HG03442 (cell line): ENCODE measurements at regions not wholly inside any gene's neighbourhood (a gene's known extent, or its start where the extent isn't known, plus 50 kb on each side); places are given as distances from the start of the nearest gene placed in this dataset.
"Not testable (repeated sequence)": the region's sequence is repeated elsewhere in the genome, so short reads cannot be mapped to it uniquely, and the experiment has no call there.

ENCODE experiments used
- ATAC-seq: cut with Tn5 transposase; IDR thresholded peaks from one replicate; pipeline ENCODE4 v1.9.1; 2021; ENCODE audit warnings: mild to moderate bottlenecking, moderate library complexity; ENCODE audit not compliant: unreplicated experiment

DNA sequence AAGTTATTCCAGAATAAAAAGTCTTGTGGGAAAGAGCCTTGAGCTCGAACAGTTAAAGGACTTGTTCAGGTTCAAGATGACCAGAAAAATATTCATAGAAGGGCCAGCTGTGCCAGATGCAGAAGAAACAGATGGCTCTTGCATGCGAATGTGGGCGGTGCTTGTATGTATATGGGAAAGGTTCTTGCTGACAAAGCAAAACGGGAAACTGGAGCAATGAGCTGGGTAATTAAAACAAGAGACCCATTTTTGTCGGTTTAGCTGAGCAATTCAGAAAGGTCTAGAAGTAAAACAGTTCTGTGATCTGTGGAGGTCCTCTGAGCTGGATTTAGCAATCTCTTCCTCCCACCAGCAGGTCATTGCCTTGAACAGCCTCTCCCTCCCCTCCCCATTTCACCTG, 107.2 kb upstream of the MARK1 start:
- ATAC-seq: no peak

DNA sequence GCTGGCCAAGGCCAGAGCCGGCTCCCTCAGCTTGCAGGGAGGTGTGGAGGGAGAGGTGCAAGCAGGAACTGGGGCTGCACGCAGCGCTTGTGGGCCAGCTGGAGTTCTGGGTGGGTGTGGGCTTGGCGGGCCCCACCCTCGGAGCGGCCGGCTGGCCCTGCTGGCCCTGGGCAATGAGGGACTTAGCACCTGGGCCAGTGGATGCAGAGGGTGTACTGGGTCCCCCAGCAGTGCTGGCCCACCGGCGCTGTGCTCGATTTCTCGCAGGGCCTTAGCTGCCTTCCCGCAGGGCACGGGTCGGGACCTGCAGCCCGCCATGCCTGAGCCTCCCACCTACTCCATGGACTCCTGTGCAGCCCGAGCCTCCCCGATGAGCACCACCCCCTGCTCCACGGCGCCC, 115.6 kb upstream of the MARK1 start:
- ATAC-seq: not testable (repeated sequence)

- no peak for ATAC-seq
These were observed 117.3 kb upstream of the MARK1 start for GRCh38 chr1:220410611-220411010.

GRCh38 chr1:220409771-220410595, 118.0 kb upstream of the MARK1 start:
- ATAC-seq: no peak

GRCh38 chr1:220407191-220407590, 120.7 kb upstream of the MARK1 start:
- no peak for ATAC-seq

DNA sequence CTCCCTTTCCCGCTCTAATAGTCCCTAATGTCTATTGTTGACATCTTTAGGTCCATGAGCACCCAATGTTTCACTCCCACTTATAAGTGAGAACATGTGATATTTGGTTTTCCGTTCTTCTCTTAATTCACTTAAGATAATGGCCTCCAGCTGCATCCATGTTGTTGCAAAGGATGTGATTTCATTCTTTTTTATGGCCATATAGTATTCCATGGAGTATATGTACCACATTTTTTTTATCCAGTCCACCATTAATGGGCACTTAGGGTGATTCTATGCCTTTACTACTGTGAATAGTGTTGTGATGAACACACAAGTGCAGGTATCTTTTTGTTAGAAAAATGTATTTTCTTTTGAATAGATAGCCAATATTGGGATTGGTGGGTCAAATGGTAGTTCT, 126.0 kb upstream of the RAB3GAP2 start:
- no peak for ATAC-seq

DNA sequence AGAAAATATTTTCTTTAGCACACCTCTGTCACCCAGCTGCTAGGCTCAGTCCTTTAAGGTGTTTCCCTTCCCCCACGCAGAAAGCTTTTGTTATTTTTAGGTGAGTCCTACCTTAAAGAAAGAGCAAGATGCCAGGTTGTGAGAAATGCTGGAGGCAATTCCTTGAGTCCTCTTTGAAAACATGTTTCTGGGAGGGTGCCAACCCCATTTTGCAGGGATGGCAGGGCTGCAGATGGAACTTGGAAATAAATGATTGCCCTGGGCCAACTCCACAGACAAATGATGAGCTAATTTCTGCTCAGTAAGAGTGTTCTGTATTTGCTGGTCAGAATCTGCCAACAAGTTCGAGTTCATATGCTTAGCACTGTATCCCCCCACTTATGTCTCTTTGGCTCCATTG, 119.2 kb upstream of the RAB3GAP2 start:
- no peak for ATAC-seq

- no peak for ATAC-seq
These were observed 117.4 kb upstream of the RAB3GAP2 start for GRCh38 chr1:220389634-220390033.

- ATAC-seq: no peak
These were observed 114.4 kb upstream of the RAB3GAP2 start for GRCh38 chr1:220386494-220387195.

- no peak for ATAC-seq
These were observed 112.9 kb upstream of the RAB3GAP2 start for GRCh38 chr1:220385158-220385557.

- ATAC-seq: no peak
These were observed 110.7 kb upstream of the RAB3GAP2 start for GRCh38 chr1:220382994-220383393.

GRCh38 chr1:220380885-220381284, 108.6 kb upstream of the RAB3GAP2 start:
- peak; percentile 74 for ATAC-seq

GRCh38 chr1:220378571-220379302, 106.5 kb upstream of the RAB3GAP2 start:
- no peak for ATAC-seq

DNA sequence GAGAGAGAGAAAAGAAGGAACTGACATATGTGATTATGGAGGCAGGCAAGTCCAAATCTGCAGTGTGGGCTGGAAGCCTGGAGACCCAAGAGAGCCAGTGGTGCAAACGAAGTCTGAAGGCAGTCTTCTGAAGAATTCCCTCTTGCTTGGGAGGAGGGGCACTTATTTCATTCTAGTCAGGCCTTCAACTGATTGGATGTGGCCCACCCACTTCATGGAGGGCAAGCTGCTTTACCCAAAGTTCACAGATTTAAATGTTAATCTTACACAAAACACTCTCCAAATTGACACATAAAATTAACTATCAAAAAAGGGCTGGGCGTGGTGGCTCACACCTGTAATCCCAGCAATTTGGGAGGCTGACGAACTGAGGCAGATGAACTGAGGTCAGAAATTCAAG, 103.5 kb upstream of the RAB3GAP2 start:
- no peak for ATAC-seq

GRCh38 chr1:220374449-220374848, 102.2 kb upstream of the RAB3GAP2 start:
- ATAC-seq: no peak

DNA sequence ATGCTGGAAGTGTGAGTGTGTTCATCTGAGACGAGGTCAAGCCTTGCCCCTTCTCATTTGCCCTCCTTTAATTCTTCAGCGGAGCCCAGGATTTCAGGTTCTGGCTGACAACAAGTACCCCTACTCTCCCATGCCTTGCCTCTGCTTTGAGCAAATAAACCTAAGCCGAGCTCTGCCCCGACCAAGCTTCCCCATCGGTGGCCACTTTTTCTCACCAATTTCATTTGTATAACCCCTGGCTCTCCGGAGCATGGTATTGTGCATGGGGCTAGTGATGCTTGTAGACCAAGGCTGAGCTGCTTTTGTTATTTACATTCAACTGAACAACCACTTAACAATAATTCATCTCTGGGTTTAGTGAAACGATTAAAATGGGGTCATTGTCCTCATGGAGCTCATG, 100.2 kb upstream of the RAB3GAP2 start:
- ATAC-seq: no peak

DNA sequence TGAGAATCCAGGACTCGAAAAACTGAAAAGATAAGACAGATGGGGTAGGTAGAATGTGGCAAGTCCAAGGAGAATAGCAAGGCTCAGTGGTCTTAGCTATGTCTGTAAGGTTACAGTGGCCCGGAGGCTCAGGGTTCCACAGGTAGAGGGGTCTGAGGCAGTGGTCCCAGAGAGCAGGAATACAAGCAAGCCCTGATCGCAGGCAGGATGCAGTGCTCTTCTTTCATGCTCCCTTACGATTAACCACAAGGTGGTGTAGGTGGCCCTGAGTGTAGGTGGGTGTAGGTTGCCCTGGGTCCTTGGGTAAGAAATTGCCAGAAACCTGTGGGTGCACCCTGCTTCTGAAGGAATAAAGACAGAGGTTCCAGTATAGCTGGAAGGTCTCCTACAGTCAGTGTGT, 99.1 kb upstream of the RAB3GAP2 start:
- ATAC-seq: no peak

DNA sequence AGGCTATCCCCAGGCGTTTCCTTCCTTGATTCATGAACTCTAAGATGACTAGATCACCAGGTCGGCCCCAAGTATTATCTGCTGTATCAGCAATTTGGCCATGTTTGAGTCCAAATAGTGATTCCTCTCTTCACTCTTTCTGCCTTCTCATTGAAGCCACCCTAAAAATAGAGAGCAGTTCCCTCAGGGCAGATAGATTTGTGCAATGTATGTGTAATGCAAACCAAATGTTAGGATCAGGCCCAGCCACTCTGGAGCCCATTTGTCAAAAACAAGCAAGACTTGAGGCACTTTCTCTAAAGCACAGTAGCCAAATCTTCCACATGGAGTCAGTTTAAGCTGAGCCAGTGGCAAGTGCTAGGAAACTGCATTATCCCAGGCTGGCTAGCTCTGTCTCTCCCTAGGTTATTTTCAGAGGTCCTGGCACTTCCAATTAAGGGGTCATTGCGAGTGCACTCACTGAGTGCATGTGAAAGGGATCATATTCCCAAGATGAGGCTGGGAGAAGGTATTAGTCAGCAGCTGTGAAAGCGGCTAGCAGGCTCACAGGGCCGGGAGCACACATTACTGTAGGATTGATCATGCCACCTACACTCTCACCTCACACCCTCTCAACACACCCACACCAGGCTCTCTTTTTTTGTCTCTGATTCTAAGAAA, 97.9 kb upstream of the RAB3GAP2 start:
- no peak for ATAC-seq

GRCh38 chr1:220369511-220369910, 97.3 kb upstream of the RAB3GAP2 start:
- no peak for ATAC-seq

DNA sequence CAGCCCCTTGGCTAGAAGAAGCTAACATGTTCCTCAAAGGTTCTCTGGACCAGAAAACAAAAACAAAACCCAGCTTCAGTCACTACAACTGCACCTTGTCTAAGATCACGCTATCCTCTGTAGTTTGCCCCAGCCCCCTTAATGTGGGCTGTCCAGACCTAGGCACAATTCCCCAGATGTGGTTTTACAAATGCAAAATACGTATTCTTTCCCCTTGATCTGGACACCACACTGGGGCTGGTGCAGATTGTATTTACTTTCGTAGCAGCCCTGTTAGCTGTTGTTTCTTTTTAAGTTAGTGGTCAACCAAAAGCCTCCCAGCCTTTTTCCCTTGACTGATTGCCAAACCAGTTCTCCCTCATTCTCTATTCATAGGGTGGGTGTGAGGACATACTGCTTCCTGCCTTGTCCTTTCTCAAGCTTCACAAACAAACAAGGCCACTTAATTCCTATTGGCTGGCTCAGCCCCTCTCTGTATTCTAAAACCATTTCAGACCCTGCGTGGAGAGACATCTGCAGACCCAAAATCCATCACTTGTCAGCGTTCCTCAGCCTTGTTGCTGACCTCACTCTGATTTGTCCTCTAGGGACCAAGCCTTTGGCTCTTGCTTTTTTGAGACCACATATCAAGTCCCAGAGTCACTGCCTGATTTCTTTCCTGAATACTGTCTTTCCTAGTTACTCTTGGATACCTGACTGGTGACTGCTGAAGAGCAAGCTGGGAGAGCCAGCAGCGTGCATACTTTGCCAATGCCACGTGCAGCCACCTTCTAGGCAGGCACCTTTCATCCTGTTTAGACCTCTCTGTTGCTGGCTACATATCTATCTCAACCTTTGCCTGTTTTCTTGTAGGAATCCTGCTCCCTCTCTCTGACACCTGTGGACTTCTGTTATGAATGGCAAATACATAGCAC, 96.4 kb upstream of the RAB3GAP2 start:
- ATAC-seq: peak; percentile 56
